ENCODE measurements at regions not wholly inside any gene's neighbourhood (a gene's known extent, or its start where the extent isn't known, plus 50 kb on each side); places are given as distances from the start of the nearest gene placed in this dataset.
A peak's percentile ranks its signal among the peaks of the same experiment; 100 is the strongest.
"Not testable (repeated sequence)": the region's sequence is repeated elsewhere in the genome, so short reads cannot be mapped to it uniquely, and the experiment has no call there.

DNA sequence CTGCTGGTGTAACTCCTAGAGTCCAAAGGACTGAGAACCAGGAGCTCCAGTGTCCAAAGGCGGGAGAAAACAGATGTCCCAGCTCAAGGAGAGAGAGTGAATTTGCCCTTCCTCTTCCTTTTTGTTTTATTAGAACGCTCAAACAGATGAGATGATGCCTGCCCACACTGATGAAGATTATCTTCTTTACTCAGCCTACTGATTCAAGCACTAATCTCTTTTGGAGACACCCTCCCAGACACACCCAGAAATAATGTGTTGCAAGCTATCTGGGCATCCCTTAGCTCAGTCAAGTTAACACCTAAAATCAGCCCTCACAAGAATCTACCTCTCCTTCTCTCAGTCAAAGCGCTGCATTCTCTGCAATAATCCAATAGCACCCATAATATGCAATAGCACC lies 78.2 kb upstream of the BCL2L14 start:
- Histone ChIP-seq H2AFZ (ENCODE audit: low read length) (no peak overlapping the region), H3K36me3 (ENCODE audit: control insufficient read depth, insufficient read depth, low read length) (no peaks in the 10 kb centered on the region), H4K20me1 (ENCODE audit: control insufficient read depth, extremely low read depth, insufficient read depth, low read length) (no peaks in the 10 kb centered on the region), H3K27ac (ENCODE audit: insufficient read depth, low read length) (no peak overlapping the region), H3K4me1 (ENCODE audit: control insufficient read depth, extremely low read depth, insufficient read depth, low read length) (no peaks in the 10 kb centered on the region), H3K79me2 (ENCODE audit: control insufficient read depth, insufficient read depth, low read length) (no peaks in the 10 kb centered on the region), H3K4me3 (replicated peaks in 1 of 4; ENCODE audit: control extremely low read depth in 1 of 4, insufficient read depth in 1 of 4, low read depth in 3 of 4, low read length in 4 of 4) (no peak overlapping the region), H3K4me2 (ENCODE audit: extremely low read depth, insufficient read depth, low read length) (no peak overlapping the region), H3K27me3 (ENCODE audit: control insufficient read depth, insufficient read depth, low read length) (peaks cover 2% of the 10 kb centered on the region), H3K9ac (ENCODE audit: insufficient read depth, low read length) (no peak overlapping the region), H3K9me3 (ENCODE audit: control insufficient read depth, insufficient read depth, low read depth, low read length) (no peaks in the 10 kb centered on the region)
- no peak for DNase-seq (ENCODE audit: low read depth in 2 of 2)
- no peak for TF ChIP-seq EZH2 (IDR thresholded peaks at IDR 0.05; ENCODE audit: low read length, missing control alignments)
- TF ChIP-seq, protein P1, sequence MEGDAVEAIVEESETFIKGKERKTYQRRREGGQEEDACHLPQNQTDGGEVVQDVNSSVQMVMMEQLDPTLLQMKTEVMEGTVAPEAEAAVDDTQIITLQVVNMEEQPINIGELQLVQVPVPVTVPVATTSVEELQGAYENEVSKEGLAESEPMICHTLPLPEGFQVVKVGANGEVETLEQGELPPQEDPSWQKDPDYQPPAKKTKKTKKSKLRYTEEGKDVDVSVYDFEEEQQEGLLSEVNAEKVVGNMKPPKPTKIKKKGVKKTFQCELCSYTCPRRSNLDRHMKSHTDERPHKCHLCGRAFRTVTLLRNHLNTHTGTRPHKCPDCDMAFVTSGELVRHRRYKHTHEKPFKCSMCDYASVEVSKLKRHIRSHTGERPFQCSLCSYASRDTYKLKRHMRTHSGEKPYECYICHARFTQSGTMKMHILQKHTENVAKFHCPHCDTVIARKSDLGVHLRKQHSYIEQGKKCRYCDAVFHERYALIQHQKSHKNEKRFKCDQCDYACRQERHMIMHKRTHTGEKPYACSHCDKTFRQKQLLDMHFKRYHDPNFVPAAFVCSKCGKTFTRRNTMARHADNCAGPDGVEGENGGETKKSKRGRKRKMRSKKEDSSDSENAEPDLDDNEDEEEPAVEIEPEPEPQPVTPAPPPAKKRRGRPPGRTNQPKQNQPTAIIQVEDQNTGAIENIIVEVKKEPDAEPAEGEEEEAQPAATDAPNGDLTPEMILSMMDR (conservative IDR thresholded peaks at IDR 0.05 in 1 of 2, IDR thresholded peaks at IDR 0.05 in 1 of 2; ENCODE audit: low read depth in 1 of 2, low read length in 2 of 2): no peak

DNA sequence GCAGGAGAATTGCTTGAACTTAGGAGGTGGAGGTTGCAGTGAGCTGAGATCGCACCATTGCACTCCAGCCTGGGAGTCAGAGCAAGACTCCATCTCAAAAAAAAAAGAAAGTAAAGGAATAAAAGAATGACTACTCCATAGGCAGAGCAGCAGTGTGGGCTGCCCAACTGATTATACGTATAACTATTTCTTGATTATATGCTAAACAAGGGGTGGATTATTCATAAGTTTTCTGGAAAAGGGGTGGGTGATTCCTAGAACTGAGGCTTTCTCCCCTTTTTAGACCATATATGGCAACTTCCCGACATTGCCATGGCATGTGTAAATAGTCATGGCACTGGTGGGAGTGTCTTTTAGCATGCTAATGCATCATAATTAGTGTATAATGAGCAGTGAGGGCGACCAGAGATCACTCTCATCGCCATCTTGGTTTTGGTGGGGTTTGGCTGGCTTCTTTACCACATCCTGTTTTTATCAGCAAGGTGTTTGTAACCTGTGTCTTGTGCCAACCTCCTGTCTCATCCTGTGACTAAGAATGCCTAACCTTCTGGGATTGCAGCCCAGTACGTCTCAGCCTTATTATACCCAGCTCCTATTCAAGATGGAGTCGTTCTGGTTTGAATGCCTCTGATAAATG lies 72.3 kb upstream of the BCL2L14 start:
- H3K4me1 ChIP-seq (ENCODE audit: control insufficient read depth, extremely low read depth, insufficient read depth, low read length); H3K36me3 ChIP-seq (ENCODE audit: control insufficient read depth, insufficient read depth, low read length); H2AFZ ChIP-seq (ENCODE audit: low read length); H3K9ac ChIP-seq (ENCODE audit: insufficient read depth, low read length); H3K27ac ChIP-seq (ENCODE audit: insufficient read depth, low read length); H3K9me3 ChIP-seq (ENCODE audit: control insufficient read depth, insufficient read depth, low read depth, low read length); H4K20me1 ChIP-seq (ENCODE audit: control insufficient read depth, extremely low read depth, insufficient read depth, low read length); H3K4me3 ChIP-seq (replicated peaks in 1 of 4; ENCODE audit: control extremely low read depth in 1 of 4, insufficient read depth in 1 of 4, low read depth in 3 of 4, low read length in 4 of 4); H3K79me2 ChIP-seq (ENCODE audit: control insufficient read depth, insufficient read depth, low read length); H3K27me3 ChIP-seq (ENCODE audit: control insufficient read depth, insufficient read depth, low read length); H3K4me2 ChIP-seq (ENCODE audit: extremely low read depth, insufficient read depth, low read length): not testable (repeated sequence)
- peak in 1 of 2 donors; percentile 52 for DNase-seq (ENCODE audit: low read depth in 2 of 2)

DNA sequence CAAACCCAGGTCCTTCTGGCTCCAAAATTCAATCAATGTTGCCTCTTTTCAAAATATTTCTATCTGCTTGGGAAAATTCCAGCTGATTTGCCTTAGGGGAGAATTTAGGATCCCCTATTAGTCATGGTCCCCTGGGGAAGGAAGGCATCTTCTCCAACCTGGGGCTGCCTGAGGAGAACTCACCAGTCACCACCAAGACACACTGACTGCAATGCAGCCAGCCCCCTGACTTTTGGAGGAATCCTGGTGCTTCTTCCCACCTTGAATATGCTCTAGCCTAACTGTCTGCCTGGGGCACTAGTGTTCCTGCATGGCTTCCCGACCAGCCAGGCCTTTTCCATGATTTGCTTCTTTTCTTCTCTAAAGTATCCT lies 71.8 kb upstream of the BCL2L14 start:
- Histone ChIP-seq H3K36me3 (ENCODE audit: control insufficient read depth, insufficient read depth, low read length) (no peaks in the 10 kb centered on the region), H3K4me1 (ENCODE audit: control insufficient read depth, extremely low read depth, insufficient read depth, low read length) (no peaks in the 10 kb centered on the region), H4K20me1 (ENCODE audit: control insufficient read depth, extremely low read depth, insufficient read depth, low read length) (no peaks in the 10 kb centered on the region), H3K27me3 (ENCODE audit: control insufficient read depth, insufficient read depth, low read length) (no peaks in the 10 kb centered on the region), H3K9me3 (ENCODE audit: control insufficient read depth, insufficient read depth, low read depth, low read length) (no peaks in the 10 kb centered on the region), H3K79me2 (ENCODE audit: control insufficient read depth, insufficient read depth, low read length) (no peaks in the 10 kb centered on the region), H2AFZ (ENCODE audit: low read length) (no peak overlapping the region), H3K27ac (ENCODE audit: insufficient read depth, low read length) (no peak overlapping the region), H3K4me3 (replicated peaks in 1 of 4; ENCODE audit: control extremely low read depth in 1 of 4, insufficient read depth in 1 of 4, low read depth in 3 of 4, low read length in 4 of 4) (no peak overlapping the region), H3K4me2 (ENCODE audit: extremely low read depth, insufficient read depth, low read length) (no peak overlapping the region), H3K9ac (ENCODE audit: insufficient read depth, low read length) (no peak overlapping the region)
- TF ChIP-seq, protein P1 (conservative IDR thresholded peaks at IDR 0.05 in 1 of 2, IDR thresholded peaks at IDR 0.05 in 1 of 2; ENCODE audit: low read depth in 1 of 2, low read length in 2 of 2): no peak
- no peak for TF ChIP-seq EZH2 (IDR thresholded peaks at IDR 0.05; ENCODE audit: low read length, missing control alignments)
- DNase-seq (ENCODE audit: low read depth in 2 of 2): no peak
